ENCODE measurements at regions not wholly inside any gene's neighbourhood (a gene's known extent, or its start where the extent isn't known, plus 50 kb on each side); places are given as distances from the start of the nearest gene placed in this dataset.

GRCh38 chr13:111867657-111868056, 199.3 kb upstream of the SOX1 start:
- no peak overlapping the region for H3K4me2 ChIP-seq (ENCODE audit: insufficient read depth in 1 of 2, low read depth in 2 of 2, low read length in 2 of 2)
- no peaks in the 10 kb centered on the region for H3K36me3 ChIP-seq (ENCODE audit: control insufficient read depth in 2 of 4, insufficient read depth in 4 of 4, low read length in 3 of 4)
- H2AK5ac ChIP-seq (ENCODE audit: low read depth, low read length), result no peak overlapping the region
- no peak for DNase-seq (ENCODE audit: low read depth in 1 of 2, low spot score in 2 of 2)
- H2BK12ac ChIP-seq (ENCODE audit: low read depth, low read length), result no peak overlapping the region
- no peak overlapping the region for H2BK20ac ChIP-seq (ENCODE audit: low read length)
- H3K27me3 ChIP-seq (replicated peaks in 1 of 4; ENCODE audit: control insufficient read depth in 3 of 4, extremely low read depth in 1 of 4, insufficient read depth in 3 of 4, low read length in 3 of 4), result no peaks in the 10 kb centered on the region
- no peak overlapping the region for H4K5ac ChIP-seq (ENCODE audit: insufficient read length, low read depth, low read length)
- no peak overlapping the region for H3K56ac ChIP-seq (replicated peaks; ENCODE audit: insufficient read length, low read depth, low read length)
- H2BK5ac ChIP-seq (ENCODE audit: low read depth, low read length), result no peak overlapping the region
- 70% methylated on average over 1 of the region's 1 CpG; no CpG with 5 or more reads in 1 of the 2 experiments for WGBS, 2 experiments (ENCODE audit: extremely low coverage in 1 of 2, insufficient coverage in 1 of 2, insufficient read length in 1 of 2, insufficient replicate concordance in 2 of 2, low coverage in 1 of 2, low lambda C conversion rate in 2 of 2, missing lambda C conversion rate in 1 of 2)
- no peaks in the 10 kb centered on the region; a peak in 3 of 7 replicates for H3K4me1 ChIP-seq (replicated peaks in 1 of 4; ENCODE audit: control insufficient read depth in 3 of 4, insufficient read depth in 4 of 4, low read length in 3 of 4)
- no peak for FAIRE-seq
- H2AFZ ChIP-seq (ENCODE audit: low read length), result no peak overlapping the region
- no peak overlapping the region for H3K4ac ChIP-seq (replicated peaks; ENCODE audit: insufficient read length, low read depth, low read length)
- ChIA-PET CTCF (ENCODE audit: partially characterized antibody) (no interaction called here), POLR2A (ENCODE audit: partially characterized antibody) (no interaction called here)
- no peak overlapping the region for H3K18ac ChIP-seq (ENCODE audit: extremely low read depth, low read length)
- peaks cover 0 to 3% of the 10 kb centered on the region in 2 experiments; a peak in 1 of 4 replicates for H3K9me3 ChIP-seq (ENCODE audit: insufficient read depth in 2 of 2, low read depth in 1 of 2, low read length in 1 of 2)
- no peak overlapping the region for H3K4me3 ChIP-seq (ENCODE audit: extremely low read depth in 1 of 4, insufficient read depth in 2 of 4, low read depth in 3 of 4, low read length in 4 of 4)
- no peak overlapping the region for H4K91ac ChIP-seq (replicated peaks; ENCODE audit: insufficient read length, low read length)
- H3K9ac ChIP-seq (replicated peaks in 1 of 4; ENCODE audit: extremely low read depth in 1 of 4, low read depth in 3 of 4, low read length in 3 of 4), result no peak overlapping the region
- no peaks in the 10 kb centered on the region for H3K79me2 ChIP-seq (ENCODE audit: control insufficient read depth in 1 of 2, insufficient read depth in 2 of 2, low read length in 2 of 2)
- H3K23ac ChIP-seq (ENCODE audit: insufficient read length), result no peak overlapping the region
- no peak overlapping the region for H4K8ac ChIP-seq (ENCODE audit: extremely low read depth, insufficient read depth, low read length)
- no peaks in the 10 kb centered on the region for H3K79me1 ChIP-seq (ENCODE audit: low read depth, low read length)
- H3K27ac ChIP-seq (ENCODE audit: low read depth, low read length), result no peak overlapping the region
- no peak overlapping the region for H3K14ac ChIP-seq (ENCODE audit: insufficient read length)
- no peak overlapping the region for H2BK120ac ChIP-seq (replicated peaks; ENCODE audit: low read depth, low read length)
- H3K23me2 ChIP-seq (ENCODE audit: low read depth, low read length), result no peaks in the 10 kb centered on the region
- no peaks in the 10 kb centered on the region for H4K20me1 ChIP-seq (replicated peaks in 1 of 2; ENCODE audit: control insufficient read depth in 1 of 2, insufficient read depth in 2 of 2, low read length in 2 of 2)
- H2BK15ac ChIP-seq (ENCODE audit: low read length), result no peak overlapping the region
- TF ChIP-seq E2F6 (IDR thresholded peaks at IDR 0.05) (no peak), CBX5 (IDR thresholded peaks at IDR 0.05; ENCODE audit: low read depth, low read length) (no peak), RNF2 (IDR thresholded peaks at IDR 0.05; ENCODE audit: borderline replicate concordance, low read depth, low read length, missing control alignments, poor library complexity, severe bottlenecking) (no peak), CBX8 (IDR thresholded peaks at IDR 0.05; ENCODE audit: borderline replicate concordance, low read depth, low read length) (no peak), ASH2L (IDR thresholded peaks at IDR 0.05; ENCODE audit: low read length) (no peak), RXRA (IDR thresholded peaks at IDR 0.05; ENCODE audit: insufficient read depth, low read depth, low read length) (no peak), SUZ12 (IDR thresholded peaks at IDR 0.05; ENCODE audit: low read length) (no peak), TEAD4 (IDR thresholded peaks at IDR 0.05; ENCODE audit: low read depth, low read length) (no peak), SIRT6 (IDR thresholded peaks at IDR 0.05; ENCODE audit: low read length) (no peak), JUN (IDR thresholded peaks at IDR 0.05; ENCODE audit: low read depth, low read length) (no peak), GTF2F1 (IDR thresholded peaks at IDR 0.05; ENCODE audit: borderline replicate concordance, low read depth, low read length) (no peak), ATF3 (IDR thresholded peaks at IDR 0.05; ENCODE audit: insufficient read depth, low read depth, low read length) (no peak), PHF8 (conservative IDR thresholded peaks at IDR 0.05; ENCODE audit: low read depth, low read length) (no peak), MAX (IDR thresholded peaks at IDR 0.05) (no peak)
